ENCODE measurements at regions not wholly inside any gene's neighbourhood (a gene's known extent, or its start where the extent isn't known, plus 50 kb on each side); places are given as distances from the start of the nearest gene placed in this dataset.

DNA sequence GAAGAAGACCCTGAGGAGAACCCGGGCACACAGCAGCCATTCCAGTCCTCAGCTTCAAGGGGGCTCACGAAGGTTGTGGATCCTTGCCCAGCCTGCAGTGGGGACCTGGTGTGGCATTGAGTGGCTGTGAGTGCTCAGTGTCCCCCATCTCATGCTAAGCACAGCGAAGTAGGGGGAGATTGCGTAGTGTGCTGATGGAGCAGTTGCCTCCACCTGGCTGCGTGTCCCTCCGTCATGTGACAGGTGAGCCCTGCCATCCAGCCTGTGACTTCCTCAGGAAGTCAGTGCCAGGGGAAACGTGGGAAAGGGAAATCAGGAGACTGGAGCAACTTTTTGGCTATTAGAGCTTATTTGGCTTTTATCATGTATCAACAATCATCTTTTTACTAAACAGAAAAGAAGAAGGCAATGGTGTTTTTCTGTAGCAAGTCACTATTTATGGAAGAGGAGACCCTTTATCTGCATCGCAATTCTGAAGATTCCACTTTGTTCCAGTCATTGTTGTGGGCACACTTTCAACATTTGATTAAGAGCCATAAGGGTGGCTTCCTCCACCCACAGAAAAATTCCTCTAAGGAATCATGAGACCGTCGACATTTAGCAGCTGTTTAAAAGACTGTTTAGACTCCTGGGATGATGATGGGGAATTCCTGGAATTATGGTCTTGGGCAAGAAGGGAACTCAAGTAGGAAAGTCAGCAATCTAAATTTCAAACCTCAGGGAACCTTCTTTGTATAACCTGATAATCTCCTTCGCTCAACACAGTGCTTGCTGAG, 126.8 kb upstream of the SPATA13 start:
- no peak overlapping the region for H3K4me3 ChIP-seq (ENCODE audit: control insufficient read depth, low read depth, low read length)
- TF ChIP-seq, protein P1, sequence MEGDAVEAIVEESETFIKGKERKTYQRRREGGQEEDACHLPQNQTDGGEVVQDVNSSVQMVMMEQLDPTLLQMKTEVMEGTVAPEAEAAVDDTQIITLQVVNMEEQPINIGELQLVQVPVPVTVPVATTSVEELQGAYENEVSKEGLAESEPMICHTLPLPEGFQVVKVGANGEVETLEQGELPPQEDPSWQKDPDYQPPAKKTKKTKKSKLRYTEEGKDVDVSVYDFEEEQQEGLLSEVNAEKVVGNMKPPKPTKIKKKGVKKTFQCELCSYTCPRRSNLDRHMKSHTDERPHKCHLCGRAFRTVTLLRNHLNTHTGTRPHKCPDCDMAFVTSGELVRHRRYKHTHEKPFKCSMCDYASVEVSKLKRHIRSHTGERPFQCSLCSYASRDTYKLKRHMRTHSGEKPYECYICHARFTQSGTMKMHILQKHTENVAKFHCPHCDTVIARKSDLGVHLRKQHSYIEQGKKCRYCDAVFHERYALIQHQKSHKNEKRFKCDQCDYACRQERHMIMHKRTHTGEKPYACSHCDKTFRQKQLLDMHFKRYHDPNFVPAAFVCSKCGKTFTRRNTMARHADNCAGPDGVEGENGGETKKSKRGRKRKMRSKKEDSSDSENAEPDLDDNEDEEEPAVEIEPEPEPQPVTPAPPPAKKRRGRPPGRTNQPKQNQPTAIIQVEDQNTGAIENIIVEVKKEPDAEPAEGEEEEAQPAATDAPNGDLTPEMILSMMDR (IDR thresholded peaks at IDR 0.05; ENCODE audit: control insufficient read depth, insufficient read depth, low read depth, low read length, missing control alignments) = no peak
- peak; percentile 74 for DNase-seq (ENCODE audit: low read depth)

DNA sequence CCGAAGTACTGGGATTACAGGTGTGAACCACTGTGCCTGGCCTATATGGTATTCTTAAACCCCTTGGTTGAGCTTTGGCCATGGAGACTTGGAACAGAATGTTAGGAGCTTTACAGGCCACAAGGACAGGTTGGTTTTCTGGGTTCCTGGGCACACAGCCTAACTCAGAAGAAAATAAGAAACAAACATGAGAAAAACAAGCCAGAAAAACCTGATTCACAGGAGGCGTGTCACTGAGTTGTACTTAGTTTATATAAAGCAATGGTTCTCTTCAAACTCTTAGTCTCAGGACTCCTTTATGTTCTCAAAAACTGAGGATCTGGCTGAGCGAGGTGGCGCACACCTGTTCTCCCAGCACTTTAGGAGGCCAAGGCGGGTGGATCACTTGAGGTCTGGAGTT, 125.1 kb upstream of the SPATA13 start:
- DNase-seq (ENCODE audit: low read depth) = no peak
- TF ChIP-seq, protein P1 (IDR thresholded peaks at IDR 0.05; ENCODE audit: control insufficient read depth, insufficient read depth, low read depth, low read length, missing control alignments) = no peak
- H3K4me3 ChIP-seq (ENCODE audit: control insufficient read depth, low read depth, low read length) = no peak overlapping the region

DNA sequence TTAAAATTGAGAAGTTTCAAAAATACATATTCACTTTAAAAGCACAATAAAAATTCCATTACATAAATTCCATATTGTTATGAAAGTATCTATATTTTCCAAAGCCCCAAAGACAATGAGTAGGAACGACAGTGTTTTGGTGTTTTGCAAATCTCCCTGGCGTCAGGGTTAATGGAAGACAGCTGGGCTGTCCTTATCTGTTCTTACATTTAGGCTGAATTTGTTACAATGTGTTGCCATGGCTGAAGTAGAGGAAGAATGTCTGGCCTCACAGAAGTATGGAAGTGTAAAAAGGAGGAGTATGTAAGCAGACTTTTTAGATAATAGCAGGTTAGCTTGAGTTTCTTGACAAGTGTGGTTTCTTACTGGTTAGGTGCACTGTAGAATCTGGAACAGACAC, 124.4 kb upstream of the SPATA13 start:
- TF ChIP-seq, protein P1 (IDR thresholded peaks at IDR 0.05; ENCODE audit: control insufficient read depth, insufficient read depth, low read depth, low read length, missing control alignments) = no peak
- no peak overlapping the region for H3K4me3 ChIP-seq (ENCODE audit: control insufficient read depth, low read depth, low read length)
- no peak for DNase-seq (ENCODE audit: low read depth)

DNA sequence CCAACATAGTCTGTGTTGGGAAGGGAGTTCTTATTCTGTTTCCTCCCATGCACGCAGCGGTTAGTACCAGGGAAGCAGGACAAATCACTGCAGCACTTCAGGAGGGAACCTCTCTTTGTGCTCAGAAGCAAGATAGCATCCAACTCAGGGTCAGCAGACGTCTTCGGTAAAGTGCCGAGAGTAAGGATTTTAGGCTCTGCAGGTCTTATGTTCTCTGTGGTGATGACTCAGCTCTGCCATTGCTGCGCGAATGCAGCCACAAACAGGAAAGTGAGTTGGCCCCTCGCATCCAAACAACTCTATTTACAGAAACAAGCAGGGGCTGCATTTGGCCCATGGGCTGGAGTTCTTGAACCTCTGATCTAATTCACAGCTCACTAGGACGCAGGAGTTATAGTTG, 122.1 kb upstream of the SPATA13 start:
- H3K4me3 ChIP-seq (ENCODE audit: control insufficient read depth, low read depth, low read length) = no peak overlapping the region
- TF ChIP-seq, protein P1 (IDR thresholded peaks at IDR 0.05; ENCODE audit: control insufficient read depth, insufficient read depth, low read depth, low read length, missing control alignments) = no peak
- no peak for DNase-seq (ENCODE audit: low read depth)

DNA sequence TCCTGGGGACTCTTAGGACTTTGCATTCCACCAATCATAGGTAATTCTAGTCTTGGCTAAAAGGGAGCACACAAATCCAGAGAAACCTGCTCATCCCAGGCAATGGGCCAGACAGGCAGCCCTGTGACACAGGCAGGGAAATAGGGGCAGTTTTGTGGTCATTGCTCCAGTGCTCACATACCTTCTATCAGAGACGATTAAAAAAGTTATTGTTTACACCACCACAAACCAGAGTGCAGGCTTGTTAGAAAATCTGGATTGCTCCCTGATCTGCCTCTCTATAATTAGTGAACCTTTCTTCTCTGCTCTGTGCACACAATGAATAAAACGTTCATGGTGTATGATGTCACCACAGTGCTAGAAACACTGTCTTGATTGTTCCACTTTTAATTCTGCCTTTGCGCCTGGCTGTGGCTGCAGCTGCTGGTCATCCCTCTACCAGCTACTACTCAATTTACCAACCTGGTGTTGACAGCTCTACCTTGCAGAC, 121.6 kb upstream of the SPATA13 start:
- DNase-seq (ENCODE audit: low read depth) = no peak
- TF ChIP-seq, protein P1 (IDR thresholded peaks at IDR 0.05; ENCODE audit: control insufficient read depth, insufficient read depth, low read depth, low read length, missing control alignments) = no peak
- H3K4me3 ChIP-seq (ENCODE audit: control insufficient read depth, low read depth, low read length) = no peak overlapping the region

DNA sequence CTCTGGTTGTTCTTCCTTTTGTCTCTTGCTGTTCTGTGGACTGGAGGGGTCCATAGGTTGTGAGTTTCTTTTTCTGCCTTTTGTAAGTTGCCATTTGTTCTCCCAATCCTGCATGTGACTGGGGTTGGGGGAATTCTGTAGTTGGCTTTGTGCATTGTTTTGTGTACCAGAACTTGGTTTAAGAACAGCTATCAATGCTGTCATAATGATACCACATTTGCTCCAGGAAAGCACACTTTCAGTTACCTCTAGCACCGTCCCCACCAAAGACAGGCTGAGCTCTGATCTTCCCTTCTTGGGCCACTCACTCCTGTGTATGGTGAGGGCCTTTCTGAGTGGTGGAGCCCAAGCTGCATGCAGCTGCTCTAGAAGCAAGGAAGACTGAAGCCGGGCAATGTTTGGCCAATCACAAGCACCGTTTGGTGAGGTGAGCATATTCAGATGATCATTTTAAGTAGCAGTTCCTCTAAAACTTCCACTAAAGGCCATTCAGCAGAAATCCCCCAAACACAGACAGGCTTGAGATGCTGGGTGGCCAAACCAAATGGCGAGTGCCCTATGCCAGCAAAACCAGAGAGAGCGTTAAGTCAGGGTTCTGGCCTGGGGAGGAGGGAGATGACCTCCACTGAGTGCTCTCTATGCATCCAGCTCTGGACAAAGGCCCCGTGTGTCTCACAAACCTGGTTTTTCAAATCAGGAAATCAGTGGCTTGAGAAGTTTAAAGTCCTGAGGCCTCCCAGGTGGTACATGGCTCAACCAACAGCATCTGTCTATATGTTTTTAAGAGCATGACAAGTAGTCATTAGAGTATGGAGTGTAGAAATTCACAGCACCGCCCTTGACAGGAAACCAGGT, 120.7 kb upstream of the SPATA13 start:
- TF ChIP-seq, protein P1 (IDR thresholded peaks at IDR 0.05; ENCODE audit: control insufficient read depth, insufficient read depth, low read depth, low read length, missing control alignments) = no peak
- no peak overlapping the region for H3K4me3 ChIP-seq (ENCODE audit: control insufficient read depth, low read depth, low read length)
- no peak for DNase-seq (ENCODE audit: low read depth)

All from AG09309 (cell line).